ENCODE measurements at regions not wholly inside any gene's neighbourhood (a gene's known extent, or its start where the extent isn't known, plus 50 kb on each side); places are given as distances from the start of the nearest gene placed in this dataset.

GRCh38 chr5:173835131-173835530, 53.0 kb upstream of the CPEB4 start:
- TF ChIP-seq POLR2A (IDR thresholded peaks at IDR 0.05) (no peak), CTCF (IDR thresholded peaks at IDR 0.05) (no peak)
- ATAC-seq = peak in 3 of 4 donors; percentile 22 to 47 (median 26)
- WGBS, 4 donors = 80 to 92% (median 88%) methylated on average over 3 of the region's 3 CpGs
- Histone ChIP-seq H3K27ac (peak overlapping the region in 1 of 12 donors; percentile 85), H3K4me1 (peaks cover 0 to 56% (median 0%) of the 10 kb centered on the region in 12 donors), H3K9me3 (no peaks in the 10 kb centered on the region), H3K36me3 (no peaks in the 10 kb centered on the region), H3K27me3 (no peaks in the 10 kb centered on the region), H3K4me3 (no peak overlapping the region)
- DNase-seq = peak in 1 of 5 donors; percentile 49
- intact Hi-C loops (cut with DNase I) = no loop called here

GRCh38 chr5:173835661-173836060, 52.5 kb upstream of the CPEB4 start:
- DNase-seq = no peak
- TF ChIP-seq POLR2A (IDR thresholded peaks at IDR 0.05) (no peak), CTCF (IDR thresholded peaks at IDR 0.05) (no peak)
- H3K4me3 ChIP-seq = no peak overlapping the region
- WGBS, 4 donors = 71 to 74% (median 73%) methylated on average over 6 of the region's 6 CpGs
- no peaks in the 10 kb centered on the region for H3K27me3 ChIP-seq
- no peaks in the 10 kb centered on the region for H3K9me3 ChIP-seq
- peak overlapping the region in 1 of 12 donors; percentile 85 for H3K27ac ChIP-seq
- H3K4me1 ChIP-seq = peaks cover 0 to 51% (median 0%) of the 10 kb centered on the region in 12 donors
- H3K36me3 ChIP-seq = no peaks in the 10 kb centered on the region
- peak in 1 of 4 donors; percentile 47 for ATAC-seq
- intact Hi-C loops (cut with DNase I) = no loop called here

GRCh38 chr5:173837654-173838053, 50.5 kb upstream of the CPEB4 start:
- TF ChIP-seq POLR2A (IDR thresholded peaks at IDR 0.05) = no peak
- 96 to 98% (median 97%) methylated on average over 3 of the region's 3 CpGs for WGBS, 4 donors
- Histone ChIP-seq H3K4me3 (no peak overlapping the region), H3K27me3 (no peaks in the 10 kb centered on the region), H3K36me3 (no peaks in the 10 kb centered on the region), H3K9me3 (no peaks in the 10 kb centered on the region), H3K27ac (no peak overlapping the region), H3K4me1 (peaks cover 0 to 36% (median 0%) of the 10 kb centered on the region in 12 donors)
- ATAC-seq (no peak), DNase-seq (no peak)
- intact Hi-C loops (cut with DNase I) = no loop called here

Data from heart left ventricle (tissue), 16 donors.